ENCODE measurements at regions not wholly inside any gene's neighbourhood (a gene's known extent, or its start where the extent isn't known, plus 50 kb on each side); places are given as distances from the start of the nearest gene placed in this dataset.
"Not testable (repeated sequence)": the region's sequence is repeated elsewhere in the genome, so short reads cannot be mapped to it uniquely, and the experiment has no call there.

DNA sequence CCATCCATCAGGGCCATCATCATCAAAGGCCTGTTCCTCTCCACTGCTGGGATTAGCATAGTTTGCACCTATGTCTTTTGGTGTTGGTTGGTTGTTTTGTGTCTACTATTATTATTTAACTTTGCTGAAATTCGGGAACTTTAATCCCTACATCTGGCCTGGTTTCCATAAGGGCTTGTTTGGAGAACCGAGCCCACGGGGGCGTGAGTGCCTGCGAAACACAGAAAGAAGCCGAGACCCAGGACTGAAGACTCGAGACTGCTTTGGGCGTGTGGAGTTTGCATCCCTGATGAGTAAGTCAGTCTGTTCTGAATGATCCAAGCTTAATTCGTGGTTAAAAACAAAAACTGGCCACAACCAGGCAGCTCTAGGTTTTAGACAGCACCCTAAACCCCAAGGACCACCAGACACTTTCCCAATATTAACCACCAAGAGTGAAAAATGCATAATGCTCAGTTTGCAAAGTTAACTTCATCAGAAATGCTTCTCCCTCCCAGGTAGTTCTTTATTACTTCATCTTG, 195.6 kb downstream of the BCL2L11 start:
- DNase-seq (ENCODE audit: low read depth, low spot score), result not testable (repeated sequence)

DNA sequence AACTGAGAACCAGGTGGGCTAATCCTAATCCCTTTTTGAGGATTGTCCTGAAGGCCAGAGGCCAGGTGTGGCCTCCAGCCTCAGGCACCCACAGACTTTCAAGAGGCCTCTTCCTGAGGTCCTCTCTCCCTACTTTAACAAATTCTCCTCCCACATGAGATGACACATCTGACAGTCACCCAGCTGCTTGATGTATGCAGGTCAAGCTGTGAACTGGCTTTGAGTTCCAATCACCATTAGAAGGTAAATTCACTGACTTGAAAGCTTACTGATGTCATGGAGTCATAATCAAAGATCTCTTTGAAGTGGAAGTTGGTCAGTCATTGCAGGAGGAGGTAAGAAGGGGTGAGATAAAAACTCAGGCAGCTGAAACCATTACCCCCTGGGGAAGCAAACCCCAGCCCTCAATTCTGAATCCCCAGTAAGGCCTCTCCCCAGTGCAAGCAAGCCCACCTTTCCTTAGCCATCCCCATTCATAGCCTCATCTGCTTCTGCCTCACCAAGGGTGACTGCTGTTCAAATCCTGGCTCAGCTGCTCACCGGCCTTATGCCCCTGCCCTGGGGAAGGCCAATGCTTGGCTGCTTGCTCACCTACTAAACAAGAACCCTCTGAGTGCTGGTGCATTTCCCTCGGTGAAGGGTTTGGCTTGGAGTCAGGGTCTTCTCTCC, 196.3 kb downstream of the BCL2L11 start:
- DNase-seq (ENCODE audit: low read depth, low spot score), result peak; percentile 0

DNA sequence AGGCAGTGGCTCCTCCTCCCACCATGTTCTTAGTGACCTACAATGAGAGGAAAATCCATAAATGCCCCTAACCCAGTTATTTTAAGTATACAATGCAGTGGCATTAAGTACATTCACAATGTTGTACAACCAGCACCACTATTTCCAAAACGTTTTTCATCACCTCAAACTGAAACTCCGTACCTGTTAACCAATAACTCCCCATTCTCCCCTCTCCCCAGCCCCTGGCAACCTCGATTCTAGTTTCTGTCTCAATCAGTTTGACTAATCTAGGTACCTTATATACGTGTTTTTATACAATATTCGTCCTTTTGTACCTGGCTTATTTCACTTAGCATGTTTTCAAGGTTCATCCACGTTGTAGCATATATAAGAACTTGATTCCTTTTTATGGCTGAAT, 198.8 kb downstream of the BCL2L11 start:
- DNase-seq (ENCODE audit: low read depth, low spot score), result not testable (repeated sequence)

- not testable (repeated sequence) for DNase-seq (ENCODE audit: low read depth, low spot score)
Observed at GRCh38 chr2:111320264-111320663, 199.6 kb downstream of the BCL2L11 start.

DNA sequence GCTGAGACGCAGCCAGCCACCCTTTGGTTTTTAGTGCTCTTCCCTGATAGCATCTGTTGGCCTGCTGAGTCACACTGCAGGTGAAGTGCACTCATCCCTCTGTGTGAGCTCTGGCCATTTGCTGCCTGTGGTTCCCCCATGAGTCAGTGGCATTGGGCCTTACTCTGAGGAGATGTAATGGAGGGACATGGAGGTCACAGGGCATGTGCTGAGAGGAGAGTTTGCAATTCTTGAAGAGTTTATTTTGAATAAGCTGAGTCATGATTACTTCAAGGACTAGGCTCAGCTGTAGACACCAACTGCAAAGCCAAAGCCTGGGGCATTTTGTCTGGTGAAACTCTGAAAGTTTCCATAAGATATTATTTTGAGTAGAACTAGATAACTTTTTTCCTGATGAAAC, 200.3 kb downstream of the BCL2L11 start:
- DNase-seq (ENCODE audit: low read depth, low spot score), result peak; percentile 55

DNA sequence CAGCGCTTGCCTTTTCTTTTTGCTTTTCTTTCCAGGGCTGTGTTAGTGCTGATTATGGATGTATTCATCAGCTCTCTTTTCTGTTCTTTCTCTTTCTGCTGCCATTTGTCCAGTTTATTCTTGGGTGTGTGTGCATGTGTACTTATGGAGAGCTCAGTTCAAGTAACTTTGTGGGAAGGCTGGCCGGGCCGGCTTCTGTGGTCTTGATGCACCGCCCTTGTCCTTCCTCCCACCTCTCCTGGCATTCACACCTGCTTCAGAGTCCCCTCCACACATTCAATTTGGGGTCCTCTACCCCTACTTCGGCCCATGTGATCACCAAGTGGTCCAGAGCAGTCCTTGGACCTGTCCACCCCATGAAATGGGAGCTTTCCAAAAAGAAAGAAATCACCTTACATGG, 202.7 kb downstream of the BCL2L11 start:
- DNase-seq (ENCODE audit: low read depth, low spot score), result not testable (repeated sequence)

- not testable (repeated sequence) for DNase-seq (ENCODE audit: low read depth, low spot score)
Observed at GRCh38 chr2:111327726-111328125, 207.0 kb downstream of the BCL2L11 start.

DNA sequence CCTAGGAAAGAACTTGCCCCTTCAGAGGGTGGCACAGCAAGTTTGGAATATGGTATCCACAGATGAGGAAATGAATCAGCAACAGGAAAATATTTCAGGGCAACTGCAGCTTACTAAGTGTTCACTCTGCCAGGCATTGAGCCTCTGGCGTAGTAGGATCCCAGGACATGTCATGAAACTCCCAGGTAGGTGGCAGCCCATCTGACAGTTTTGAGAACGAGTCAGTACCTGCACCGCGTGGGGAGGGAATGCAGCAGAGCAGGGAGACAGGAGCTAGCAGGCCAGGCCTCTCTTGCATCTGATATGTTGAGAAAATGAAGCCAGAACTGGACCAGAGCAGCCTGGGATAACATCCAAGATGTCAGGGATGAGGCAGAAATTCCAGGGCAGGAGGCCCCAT, 208.6 kb downstream of the BCL2L11 start:
- DNase-seq (ENCODE audit: low read depth, low spot score), result not testable (repeated sequence)

GRCh38 chr2:111331099-111331724, 210.5 kb downstream of the BCL2L11 start:
- DNase-seq (ENCODE audit: low read depth, low spot score), result not testable (repeated sequence)

- not testable (repeated sequence) for DNase-seq (ENCODE audit: low read depth, low spot score)
Observed at GRCh38 chr2:111335220-111335907, 214.7 kb downstream of the BCL2L11 start.

DNA sequence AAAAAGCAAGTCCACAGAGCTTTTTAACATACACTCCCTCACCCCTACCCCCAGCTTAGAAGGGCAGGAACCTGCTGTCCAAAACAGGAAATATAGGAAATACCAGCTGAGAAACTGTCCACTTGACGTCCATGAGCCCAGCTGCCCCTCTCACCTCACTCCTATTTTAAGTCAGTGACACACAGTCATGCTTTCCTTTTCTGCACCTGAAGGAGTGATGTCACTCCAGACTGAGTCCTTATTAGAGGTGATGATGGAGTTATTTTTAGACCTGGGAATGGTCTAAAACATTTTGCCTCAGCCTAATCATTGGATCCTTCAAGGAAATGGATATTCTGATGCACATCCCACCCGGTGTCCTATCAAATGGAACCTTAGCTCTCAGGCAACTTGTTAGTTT, 217.8 kb downstream of the BCL2L11 start:
- not testable (repeated sequence) for DNase-seq (ENCODE audit: low read depth, low spot score)

- DNase-seq (ENCODE audit: low read depth, low spot score), result not testable (repeated sequence)
Observed at GRCh38 chr2:111339476-111339875, 218.8 kb downstream of the BCL2L11 start.

GRCh38 chr2:111344590-111344989, 223.9 kb downstream of the BCL2L11 start:
- DNase-seq (ENCODE audit: low read depth, low spot score), result not testable (repeated sequence)

GRCh38 chr2:111345439-111345838, 224.7 kb downstream of the BCL2L11 start:
- not testable (repeated sequence) for DNase-seq (ENCODE audit: low read depth, low spot score)

GRCh38 chr2:111346018-111346930, 225.6 kb downstream of the BCL2L11 start:
- DNase-seq (ENCODE audit: low read depth, low spot score), result peak; percentile 67

DNA sequence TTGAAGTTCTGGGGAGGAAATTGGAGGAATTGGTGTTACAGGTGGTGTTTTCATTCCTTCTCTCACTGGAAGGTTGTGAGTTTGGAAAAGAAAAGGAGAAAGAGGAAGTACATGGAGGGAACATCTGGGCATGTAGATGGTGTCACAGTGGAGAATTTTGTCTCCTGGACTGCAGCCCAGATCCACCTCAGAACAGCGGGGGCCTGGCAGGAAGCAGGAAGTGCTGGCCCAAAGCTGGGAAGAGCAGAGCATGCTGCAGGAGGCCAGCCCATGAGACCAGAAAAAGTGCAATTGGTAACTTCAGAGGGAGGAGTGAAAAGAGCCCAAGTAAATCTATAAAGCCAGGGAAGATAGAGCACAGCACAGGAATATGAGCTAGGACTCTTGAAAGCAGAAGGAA, 227.0 kb downstream of the BCL2L11 start:
- DNase-seq (ENCODE audit: low read depth, low spot score), result not testable (repeated sequence)

GRCh38 chr2:111348316-111348715, 227.6 kb downstream of the BCL2L11 start:
- DNase-seq (ENCODE audit: low read depth, low spot score), result not testable (repeated sequence)

DNA sequence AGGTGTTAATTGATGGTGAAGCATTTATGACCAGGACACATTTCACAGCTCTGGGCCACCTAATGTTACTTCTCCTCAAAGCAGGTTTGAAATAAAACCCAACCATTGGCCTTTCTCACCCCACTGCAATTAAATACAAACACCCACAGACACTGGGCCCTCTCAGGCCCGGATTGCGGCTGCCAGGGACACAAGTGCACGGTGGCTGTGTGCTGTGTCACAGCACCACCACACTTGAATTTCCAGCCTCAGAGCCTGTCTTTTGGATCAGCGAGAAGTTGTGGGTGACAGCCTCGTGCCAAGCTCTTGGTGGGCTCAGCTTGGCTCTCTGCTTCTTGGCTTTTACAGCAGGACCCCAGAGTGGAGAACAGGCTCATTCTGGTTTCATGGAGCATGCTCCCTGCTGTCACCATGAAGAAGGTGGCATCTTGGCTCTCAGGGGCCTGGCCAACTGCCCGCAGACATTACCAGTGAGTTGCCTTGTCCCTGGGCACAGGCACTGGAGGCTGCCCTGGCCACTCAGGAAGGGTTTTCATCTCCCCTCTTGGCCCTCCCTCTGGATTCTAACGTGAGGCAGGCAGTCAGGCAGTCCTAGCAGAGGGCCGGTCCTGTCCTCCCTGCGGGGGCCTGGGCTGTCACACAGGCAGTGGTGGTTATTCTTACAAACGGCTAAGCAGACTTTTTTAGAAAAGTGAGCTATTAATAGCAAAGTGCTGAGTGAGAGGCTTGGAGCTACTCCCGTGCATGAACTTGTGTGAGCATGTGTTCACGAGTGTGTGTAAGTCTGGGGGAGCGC, 234.5 kb downstream of the BCL2L11 start:
- DNase-seq (ENCODE audit: low read depth, low spot score), result peak; percentile 10

DNA sequence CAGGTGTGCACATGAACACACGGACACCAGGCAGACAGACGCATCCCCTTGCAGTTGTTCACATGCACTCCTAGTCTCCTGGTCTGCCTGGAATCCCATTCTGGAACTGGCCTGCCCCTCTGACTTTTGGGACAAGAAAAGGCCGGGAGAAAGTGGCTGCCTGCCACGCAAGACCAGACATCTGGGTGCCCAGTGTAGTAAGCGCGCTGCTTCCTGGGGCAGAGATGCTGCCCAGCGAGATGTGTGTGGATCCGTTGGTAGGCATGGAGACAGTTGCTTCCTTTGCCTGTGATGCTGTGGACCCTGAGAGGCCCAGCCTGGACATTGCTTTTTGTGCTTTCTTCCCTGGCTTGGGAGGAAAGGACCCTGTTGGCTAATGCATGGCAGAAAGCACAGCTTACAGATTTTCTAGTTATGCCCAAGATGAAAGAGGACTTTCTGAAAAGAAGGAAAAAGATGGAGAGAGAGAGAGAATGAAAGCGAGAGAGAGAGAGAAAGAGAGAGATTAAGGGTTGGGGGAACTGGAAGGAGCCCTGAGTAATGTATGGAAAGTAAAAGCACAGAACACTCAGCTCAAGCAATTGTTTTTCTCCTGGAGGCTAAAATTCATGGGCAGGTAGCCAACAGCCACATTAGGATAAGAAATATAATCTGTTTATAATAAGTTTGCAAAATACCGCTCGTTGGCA, 235.3 kb downstream of the BCL2L11 start:
- DNase-seq (ENCODE audit: low read depth, low spot score), result not testable (repeated sequence)

GRCh38 chr2:111356512-111357031, 235.9 kb downstream of the BCL2L11 start:
- DNase-seq (ENCODE audit: low read depth, low spot score), result peak; percentile 13

Measured in astrocyte of the hippocampus (primary cell).